Astrocyte (in vitro differentiated cells and primary cell): ENCODE measurements at regions not wholly inside any gene's neighbourhood (a gene's known extent, or its start where the extent isn't known, plus 50 kb on each side); places are given as distances from the start of the nearest gene placed in this dataset.

Source experiments
- DNase-seq: peaks from one replicate; pipeline ENCODE4 v3.0.0-alpha.2; 2010; ENCODE audit warnings: low read depth
- FAIRE-seq: peaks from 2 replicates; lab custom pipeline; 2011; peaks lifted over from hg19 to GRCh38; lab: Jason Lieb, UNC
- H2AFZ ChIP-seq: 2 replicates; pipeline ENCODE4 v1.6.0; 2012; ENCODE audit warnings: low read depth, low read length, inconsistent platforms
- H3K27ac ChIP-seq: 2 replicates; pipeline ENCODE4 v1.5.1; 2011; ENCODE audit warnings: low read depth, low read length, inconsistent platforms
- H3K27me3 ChIP-seq: 2 replicates; pipeline ENCODE4 v1.6.0; 2011; ENCODE audit warnings: low read length, inconsistent platforms; ENCODE audit not compliant: insufficient read depth
- H3K36me3 ChIP-seq: 2 replicates; pipeline ENCODE4 v1.5.1; 2011; ENCODE audit warnings: low read length, inconsistent platforms; ENCODE audit not compliant: insufficient read depth
- H3K4me1 ChIP-seq: 2 replicates; pipeline ENCODE4 v1.5.1; 2011; ENCODE audit warnings: low read length, inconsistent platforms; ENCODE audit not compliant: insufficient read depth
- H3K4me2 ChIP-seq: 2 replicates; pipeline ENCODE4 v1.6.0; 2012; ENCODE audit warnings: low read length, inconsistent platforms
- H3K4me3 ChIP-seq: 2 replicates; pipeline ENCODE4 v1.5.1; 2011; ENCODE audit warnings: low read depth, mild to moderate bottlenecking, low read length, inconsistent platforms; ENCODE audit not compliant: insufficient read depth
- H3K79me2 ChIP-seq: 2 replicates; pipeline ENCODE4 v1.6.0; 2012; ENCODE audit warnings: mild to moderate bottlenecking, low read length, inconsistent platforms; ENCODE audit not compliant: insufficient read depth
- H3K9ac ChIP-seq: 2 replicates; pipeline ENCODE4 v1.6.0; 2012; ENCODE audit warnings: mild to moderate bottlenecking, low read length, inconsistent platforms
- H3K9me3 ChIP-seq: 2 replicates; pipeline ENCODE4 v1.5.1; 2012; ENCODE audit warnings: low read depth, mild to moderate bottlenecking, low read length, inconsistent platforms; ENCODE audit not compliant: insufficient read depth
- H4K20me1 ChIP-seq: 2 replicates; pipeline ENCODE4 v1.6.0; 2012; ENCODE audit warnings: low read length, inconsistent platforms; ENCODE audit not compliant: insufficient read depth
- H3K27ac Mint-ChIP-seq: one replicate; pipeline ENCODE4 v1.8.0; 2021; ENCODE audit warnings: mild to moderate bottlenecking, mixed read lengths; ENCODE audit not compliant: unreplicated experiment
- H3K27me3 Mint-ChIP-seq: one replicate; pipeline ENCODE4 v1.8.0; 2021; ENCODE audit warnings: low read depth, mixed read lengths; ENCODE audit not compliant: unreplicated experiment
- H3K36me3 Mint-ChIP-seq: one replicate; pipeline ENCODE4 v1.8.0; 2021; ENCODE audit warnings: low read depth, mixed read lengths; ENCODE audit not compliant: unreplicated experiment
- H3K4me1 Mint-ChIP-seq: one replicate; pipeline ENCODE4 v1.8.0; 2021; ENCODE audit warnings: low read depth, mixed read lengths; ENCODE audit not compliant: unreplicated experiment
- H3K4me3 Mint-ChIP-seq: one replicate; pipeline ENCODE4 v1.8.0; 2021; ENCODE audit warnings: mild to moderate bottlenecking, moderate library complexity, mixed read lengths; ENCODE audit not compliant: unreplicated experiment
- H3K9me3 Mint-ChIP-seq: one replicate; pipeline ENCODE4 v1.8.0; 2021; ENCODE audit warnings: mild to moderate bottlenecking, mixed read lengths; ENCODE audit not compliant: unreplicated experiment
- CTCF ChIP-seq: IDR thresholded peaks from 2 replicates; pipeline ENCODE4 v1.5.1; 2011; ENCODE audit warnings: low read depth, mild to moderate bottlenecking, inconsistent platforms, low read length, moderate library complexity; ENCODE audit not compliant: insufficient read depth
- EZH2 ChIP-seq: IDR thresholded peaks from 2 replicates; pipeline ENCODE4 v1.6.1; 2012; ENCODE audit warnings: mild to moderate bottlenecking, low read length, inconsistent platforms; ENCODE audit not compliant: insufficient read depth

- TF ChIP-seq CTCF, result no peak
- Histone ChIP-seq H3K9me3 (no peaks in the 10 kb centered on the region), H3K9ac (no peak overlapping the region), H3K27ac (no peak overlapping the region), H3K36me3 (no peaks in the 10 kb centered on the region), H3K4me1 (no peaks in the 10 kb centered on the region), H3K4me2 (no peak overlapping the region), H3K79me2 (no peaks in the 10 kb centered on the region), H2AFZ (no peak overlapping the region), H3K4me3 (no peak overlapping the region), H4K20me1 (no peaks in the 10 kb centered on the region), H3K27me3 (no peaks in the 10 kb centered on the region)
- no peaks in the 10 kb centered on the region for H3K4me1 Mint-ChIP-seq
- no peaks in the 10 kb centered on the region for H3K36me3 Mint-ChIP-seq
- no peaks in the 10 kb centered on the region for H3K27me3 Mint-ChIP-seq
- H3K9me3 Mint-ChIP-seq, result no peaks in the 10 kb centered on the region
- no peak overlapping the region for H3K27ac Mint-ChIP-seq
- DNase-seq, result no peak
- no peak overlapping the region for H3K4me3 Mint-ChIP-seq
- FAIRE-seq, result no peak
Observed at GRCh38 chr2:59903994-59904544, 649.4 kb downstream of the BCL11A start.

GRCh38 chr2:59900728-59901452 lies 652.6 kb downstream of the BCL11A start:
- TF ChIP-seq EZH2 (no peak), CTCF (no peak)
- Histone ChIP-seq H3K79me2 (no peaks in the 10 kb centered on the region), H3K4me1 (no peaks in the 10 kb centered on the region), H3K27ac (no peak overlapping the region), H3K9me3 (no peaks in the 10 kb centered on the region), H2AFZ (no peak overlapping the region), H3K27me3 (no peaks in the 10 kb centered on the region), H3K36me3 (no peaks in the 10 kb centered on the region), H4K20me1 (no peaks in the 10 kb centered on the region), H3K4me3 (no peak overlapping the region), H3K4me2 (no peak overlapping the region), H3K9ac (no peak overlapping the region)
- DNase-seq (no peak), FAIRE-seq (no peak)
- no peak overlapping the region for H3K27ac Mint-ChIP-seq
- no peaks in the 10 kb centered on the region for H3K4me1 Mint-ChIP-seq
- no peaks in the 10 kb centered on the region for H3K36me3 Mint-ChIP-seq
- H3K9me3 Mint-ChIP-seq, result no peaks in the 10 kb centered on the region
- no peaks in the 10 kb centered on the region for H3K27me3 Mint-ChIP-seq
- H3K4me3 Mint-ChIP-seq, result no peak overlapping the region

- Histone ChIP-seq H3K36me3 (no peaks in the 10 kb centered on the region), H3K4me1 (no peaks in the 10 kb centered on the region), H2AFZ (no peak overlapping the region), H3K27me3 (no peaks in the 10 kb centered on the region), H3K4me3 (no peak overlapping the region), H3K4me2 (no peak overlapping the region), H4K20me1 (no peaks in the 10 kb centered on the region), H3K9ac (no peak overlapping the region), H3K9me3 (no peaks in the 10 kb centered on the region), H3K27ac (no peak overlapping the region), H3K79me2 (no peaks in the 10 kb centered on the region)
- FAIRE-seq, result no peak
- H3K9me3 Mint-ChIP-seq, result no peaks in the 10 kb centered on the region
- H3K4me3 Mint-ChIP-seq, result no peak overlapping the region
- TF ChIP-seq CTCF, result no peak
- TF ChIP-seq EZH2, result no peak
- H3K36me3 Mint-ChIP-seq, result no peaks in the 10 kb centered on the region
- H3K4me1 Mint-ChIP-seq, result no peaks in the 10 kb centered on the region
- no peaks in the 10 kb centered on the region for H3K27me3 Mint-ChIP-seq
- no peak overlapping the region for H3K27ac Mint-ChIP-seq
- no peak for DNase-seq
Observed at GRCh38 chr2:59899692-59900091, 653.8 kb downstream of the BCL11A start.
